ENCODE measurements at regions not wholly inside any gene's neighbourhood (a gene's known extent, or its start where the extent isn't known, plus 50 kb on each side); places are given as distances from the start of the nearest gene placed in this dataset.

DNA sequence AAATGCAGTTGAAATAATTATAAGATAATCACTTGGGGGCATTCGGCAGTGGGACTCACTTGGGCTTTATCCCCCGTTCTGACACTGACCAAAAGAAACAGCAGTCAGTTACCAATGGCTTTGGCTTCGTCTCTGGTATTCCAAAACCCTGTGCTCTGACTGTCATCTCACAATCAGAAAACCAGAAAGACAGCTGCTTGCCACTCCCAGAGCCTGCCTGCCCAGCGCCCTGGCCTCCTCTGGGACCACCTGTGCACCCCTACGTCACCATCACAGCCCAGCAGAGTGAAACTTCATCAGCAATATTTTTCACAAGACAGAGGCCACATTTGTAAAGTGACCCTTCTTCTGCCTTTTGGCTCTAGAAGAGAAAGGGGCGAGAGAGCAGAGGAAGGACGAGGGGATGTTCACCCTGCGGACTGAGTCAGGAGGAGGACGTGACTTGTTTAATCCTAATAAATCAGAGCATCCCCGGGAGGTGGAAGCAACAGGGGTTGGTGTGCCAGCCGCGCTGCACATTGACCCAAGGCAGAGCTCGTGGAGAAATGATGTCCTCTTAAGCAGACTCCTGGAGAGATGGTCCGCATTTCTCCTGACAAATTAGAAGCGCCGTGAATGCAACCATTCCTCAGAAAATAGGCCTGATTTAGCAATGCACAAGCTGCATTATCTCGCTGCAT, 397.8 kb upstream of the ZNF507 start:
- no peak for DNase-seq (ENCODE audit: low read depth, low spot score)
- POLR2A ChIA-PET, result no interaction called here
- H3K4me3 ChIP-seq (ENCODE audit: low read depth, low read length), result no peak overlapping the region
- CTCF ChIA-PET, result no interaction called here
- TF ChIP-seq CTCF (IDR thresholded peaks at IDR 0.05; ENCODE audit: insufficient read depth, low read length, missing control alignments), result no peak

DNA sequence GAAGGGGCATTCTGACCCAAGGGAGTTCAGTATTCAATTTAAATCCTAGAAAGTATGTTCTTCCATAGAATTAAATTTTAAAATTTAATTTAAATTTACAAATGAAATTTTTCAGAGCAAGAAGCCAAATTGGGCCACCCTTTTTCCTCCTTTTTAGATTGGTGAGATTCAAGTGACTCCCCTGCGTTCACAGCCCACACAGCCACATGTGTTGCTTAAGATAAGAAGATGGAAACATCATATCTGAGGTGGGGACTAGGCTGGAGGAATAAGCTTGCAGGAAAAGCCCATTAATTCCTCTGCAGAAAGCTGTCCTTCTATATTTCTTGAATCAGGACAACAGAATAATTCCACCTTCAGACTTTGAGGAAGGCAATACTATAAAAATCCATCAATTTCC, 392.7 kb upstream of the ZNF507 start:
- H3K4me3 ChIP-seq (ENCODE audit: low read depth, low read length), result no peak overlapping the region
- CTCF ChIA-PET, result no interaction called here
- TF ChIP-seq CTCF (IDR thresholded peaks at IDR 0.05; ENCODE audit: insufficient read depth, low read length, missing control alignments), result no peak
- POLR2A ChIA-PET, result no interaction called here
- DNase-seq (ENCODE audit: low read depth, low spot score), result no peak

- no peak for DNase-seq (ENCODE audit: low read depth, low spot score)
- POLR2A ChIA-PET, result no interaction called here
- H3K4me3 ChIP-seq (ENCODE audit: low read depth, low read length), result no peak overlapping the region
- no peak for TF ChIP-seq CTCF (IDR thresholded peaks at IDR 0.05; ENCODE audit: insufficient read depth, low read length, missing control alignments)
- CTCF ChIA-PET, result no interaction called here
Observed at GRCh38 chr19:31955061-31955460, 390.3 kb upstream of the ZNF507 start.

- ChIA-PET POLR2A (no interaction called here), CTCF (no interaction called here)
- DNase-seq (ENCODE audit: low read depth, low spot score), result no peak
- no peak for TF ChIP-seq CTCF (IDR thresholded peaks at IDR 0.05; ENCODE audit: insufficient read depth, low read length, missing control alignments)
- H3K4me3 ChIP-seq (ENCODE audit: low read depth, low read length), result no peak overlapping the region
Observed at GRCh38 chr19:31955884-31956283, 389.5 kb upstream of the ZNF507 start.

- no peak overlapping the region for H3K4me3 ChIP-seq (ENCODE audit: low read depth, low read length)
- DNase-seq (ENCODE audit: low read depth, low spot score), result no peak
- no peak for TF ChIP-seq CTCF (IDR thresholded peaks at IDR 0.05; ENCODE audit: insufficient read depth, low read length, missing control alignments)
- ChIA-PET POLR2A (no interaction called here), CTCF (no interaction called here)
Observed at GRCh38 chr19:31956771-31957392, 388.5 kb upstream of the ZNF507 start.

DNA sequence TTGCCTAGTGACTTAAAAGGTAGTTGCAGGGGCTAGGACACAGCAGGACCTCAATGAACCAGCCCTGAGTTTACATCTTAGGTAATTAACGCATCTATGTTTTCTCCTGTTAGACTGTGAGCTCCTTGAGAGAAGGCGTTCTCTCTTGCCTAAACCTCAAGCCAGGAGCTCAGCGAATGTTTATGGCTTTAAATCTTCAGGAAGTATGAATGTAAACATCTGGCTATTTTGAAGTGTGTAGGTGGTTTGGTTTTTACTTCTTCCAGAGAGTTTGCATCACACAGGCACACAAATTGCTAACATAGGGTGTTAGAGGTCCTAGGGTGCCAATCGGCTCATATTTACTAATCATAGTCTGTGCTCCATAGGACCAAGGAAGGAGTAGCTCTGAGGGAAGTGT, 387.7 kb upstream of the ZNF507 start:
- TF ChIP-seq CTCF (IDR thresholded peaks at IDR 0.05; ENCODE audit: insufficient read depth, low read length, missing control alignments), result no peak
- POLR2A ChIA-PET, result no interaction called here
- no peak for DNase-seq (ENCODE audit: low read depth, low spot score)
- CTCF ChIA-PET, result no interaction called here
- no peak overlapping the region for H3K4me3 ChIP-seq (ENCODE audit: low read depth, low read length)

All from AG04449 (cell line).